Lower leg skin (tissue), 4 donors: ENCODE measurements at regions not wholly inside any gene's neighbourhood (a gene's known extent, or its start where the extent isn't known, plus 50 kb on each side); places are given as distances from the start of the nearest gene placed in this dataset.

ENCODE experiments used
- DNase-seq, 2 donors: peaks; one replicate each; pipeline ENCODE4 v3.0.0-alpha.2; 2019; ENCODE audit warnings: low spot score in 2 of 2
- H3K4me3 ChIP-seq: fragments of 200-600 bp; sonication (generic); 2 replicates; pipeline ENCODE4 v1.5.1; 2017; ENCODE audit warnings: mild to moderate bottlenecking, low read depth; ENCODE audit not compliant: poor library complexity, severe bottlenecking
- POLR2A ChIP-seq, 2 donors: fragments of 450-650 bp; IDR thresholded peaks; one replicate each; pipeline ENCODE4 v1.6.1; 2016 to 2017; ENCODE audit warnings: antibody characterized with exemption in 2 of 2, mild to moderate bottlenecking in 1 of 2, moderate library complexity in 1 of 2
- WGBS, 2 donors: methylation state at CpG; one replicate each; pipeline ENCODE4 v1.1.5; 2018; 5-methylcytosine and 5-hydroxymethylcytosine counted together
- intact Hi-C: fragments of 100-400 bp; cut with DNase I; formaldehyde crosslinking; loops from one replicate; pipeline ENCODE4 v1.15.0; 2023; ENCODE audit warnings: low total_unique reads
- TF ChIP-seq, protein P1 (sequence below), 3 donors: fragments of 450-650 bp; IDR thresholded peaks; one replicate each; pipeline ENCODE4 v1.5.1; 2016; ENCODE audit warnings: antibody characterized with exemption in 3 of 3, mild to moderate bottlenecking in 3 of 3, moderate library complexity in 2 of 3

DNA sequence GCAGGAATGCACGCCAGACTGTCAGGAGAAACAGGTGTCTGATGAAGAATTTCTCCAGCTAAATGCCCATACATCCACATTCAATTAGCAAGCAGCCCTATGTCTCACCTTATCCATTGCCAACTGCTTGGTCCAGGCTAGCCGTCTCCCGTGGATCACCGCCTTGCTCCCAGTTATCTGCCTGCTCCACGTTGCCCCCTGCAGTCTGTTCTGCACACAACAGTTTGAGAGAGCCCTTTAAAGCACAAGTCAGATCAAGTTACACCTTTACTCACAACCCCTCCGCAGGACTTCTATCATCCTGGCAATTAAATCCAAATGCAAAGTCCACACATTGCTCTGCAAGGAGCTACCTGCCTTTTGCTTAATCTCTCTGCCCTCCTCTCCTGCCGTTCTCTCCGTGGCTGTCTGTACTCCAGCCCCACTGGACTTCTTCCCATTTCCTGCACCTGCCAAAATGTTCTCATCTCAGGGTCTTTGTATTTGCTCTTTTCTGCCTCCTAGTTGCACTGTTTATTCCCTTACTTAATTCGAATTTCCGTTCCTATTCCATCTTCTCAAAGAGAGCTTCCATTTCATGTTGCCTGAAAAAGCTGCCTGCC lies 185.3 kb upstream of the LARGE1 start:
- peak in 1 of 2 donors; percentile 39 for DNase-seq
- no peak overlapping the region for H3K4me3 ChIP-seq
- intact Hi-C loops = no loop called here
- WGBS, 2 donors = 8 to 12% methylated on average over 10 of the region's 10 CpGs
- no peak for TF ChIP-seq POLR2A (IDR thresholded peaks at IDR 0.05)
- TF ChIP-seq, protein P1, sequence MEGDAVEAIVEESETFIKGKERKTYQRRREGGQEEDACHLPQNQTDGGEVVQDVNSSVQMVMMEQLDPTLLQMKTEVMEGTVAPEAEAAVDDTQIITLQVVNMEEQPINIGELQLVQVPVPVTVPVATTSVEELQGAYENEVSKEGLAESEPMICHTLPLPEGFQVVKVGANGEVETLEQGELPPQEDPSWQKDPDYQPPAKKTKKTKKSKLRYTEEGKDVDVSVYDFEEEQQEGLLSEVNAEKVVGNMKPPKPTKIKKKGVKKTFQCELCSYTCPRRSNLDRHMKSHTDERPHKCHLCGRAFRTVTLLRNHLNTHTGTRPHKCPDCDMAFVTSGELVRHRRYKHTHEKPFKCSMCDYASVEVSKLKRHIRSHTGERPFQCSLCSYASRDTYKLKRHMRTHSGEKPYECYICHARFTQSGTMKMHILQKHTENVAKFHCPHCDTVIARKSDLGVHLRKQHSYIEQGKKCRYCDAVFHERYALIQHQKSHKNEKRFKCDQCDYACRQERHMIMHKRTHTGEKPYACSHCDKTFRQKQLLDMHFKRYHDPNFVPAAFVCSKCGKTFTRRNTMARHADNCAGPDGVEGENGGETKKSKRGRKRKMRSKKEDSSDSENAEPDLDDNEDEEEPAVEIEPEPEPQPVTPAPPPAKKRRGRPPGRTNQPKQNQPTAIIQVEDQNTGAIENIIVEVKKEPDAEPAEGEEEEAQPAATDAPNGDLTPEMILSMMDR (IDR thresholded peaks at IDR 0.05) = no peak

DNA sequence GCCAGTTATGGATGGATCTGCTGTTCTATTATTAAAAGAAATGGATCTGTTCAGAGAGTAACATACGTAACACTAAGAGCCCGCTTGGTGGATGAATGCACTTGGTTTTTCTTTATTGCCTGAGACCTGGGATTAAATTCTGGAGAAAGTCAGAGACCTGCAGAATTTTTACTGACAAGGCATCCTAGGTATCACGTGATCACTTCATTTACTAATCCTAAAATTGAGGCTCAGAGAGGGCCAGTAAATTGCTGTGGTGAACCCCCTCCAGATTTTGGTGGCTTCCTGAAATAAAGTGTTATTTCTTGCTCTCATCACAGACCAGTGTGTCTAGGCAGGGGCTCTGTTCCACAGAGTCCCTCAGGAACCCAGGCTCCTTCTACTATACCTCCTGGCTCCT lies 187.9 kb upstream of the LARGE1 start:
- 86 to 88% methylated on average over 3 of the region's 3 CpGs for WGBS, 2 donors
- TF ChIP-seq, protein P1 (IDR thresholded peaks at IDR 0.05) = no peak
- no peak for TF ChIP-seq POLR2A (IDR thresholded peaks at IDR 0.05)
- intact Hi-C loops = no loop called here
- no peak overlapping the region for H3K4me3 ChIP-seq
- DNase-seq = no peak

DNA sequence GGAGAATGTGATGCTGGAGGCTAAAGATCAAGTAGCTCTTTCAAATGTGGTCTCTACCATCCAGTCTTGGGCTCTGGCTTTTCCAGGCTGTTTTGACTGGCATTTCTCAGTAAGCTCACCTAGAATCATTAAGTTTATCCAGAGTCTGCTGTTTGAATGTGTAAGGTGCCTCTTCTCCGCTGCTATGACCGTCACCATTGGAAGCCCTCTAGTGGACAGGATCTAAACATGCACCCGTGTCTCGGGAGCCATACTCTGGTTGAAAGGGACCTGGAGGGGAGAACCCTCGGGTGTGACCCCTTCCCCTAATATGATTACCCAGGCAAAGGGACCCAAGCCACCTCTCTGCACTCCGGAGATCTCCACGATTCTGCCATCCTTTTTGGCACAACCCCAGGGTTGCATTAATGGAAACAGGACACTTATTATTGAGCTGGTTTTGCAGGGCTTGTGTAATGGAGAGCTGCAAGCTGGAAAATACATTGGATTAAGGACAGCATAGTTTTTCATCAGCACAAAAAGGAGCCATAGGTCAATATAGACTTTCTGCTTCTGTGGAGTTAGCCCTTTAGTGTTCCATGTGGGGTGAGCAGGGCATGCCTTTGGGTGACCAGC lies 191.0 kb upstream of the LARGE1 start:
- no peak for TF ChIP-seq POLR2A (IDR thresholded peaks at IDR 0.05)
- TF ChIP-seq, protein P1 (IDR thresholded peaks at IDR 0.05) = no peak
- WGBS, 2 donors = 13 to 21% methylated on average over 7 of the region's 7 CpGs
- intact Hi-C loops = no loop called here
- peak in 1 of 2 donors; percentile 88 for DNase-seq
- H3K4me3 ChIP-seq = no peak overlapping the region

DNA sequence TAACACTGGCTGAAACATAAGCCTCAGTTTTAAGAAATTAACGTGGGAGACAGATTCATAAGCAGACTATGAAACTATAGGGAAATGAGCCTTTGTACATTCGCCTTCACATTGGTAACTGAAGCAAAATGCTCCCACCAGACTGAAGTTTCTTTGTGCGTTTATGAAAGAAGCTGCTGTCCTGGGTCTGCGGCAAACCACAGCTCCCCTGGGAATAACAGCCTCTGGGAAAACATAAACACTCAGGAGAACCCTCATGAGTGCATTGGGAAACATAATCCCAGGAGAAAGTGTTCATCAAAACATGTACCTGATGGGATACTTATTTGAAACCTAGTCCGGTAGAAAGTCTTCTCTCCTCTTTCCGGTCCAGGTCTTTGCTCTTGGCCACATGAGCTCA lies 193.1 kb upstream of the LARGE1 start:
- TF ChIP-seq POLR2A (IDR thresholded peaks at IDR 0.05) = no peak
- TF ChIP-seq, protein P1 (IDR thresholded peaks at IDR 0.05) = no peak
- intact Hi-C loops = no loop called here
- H3K4me3 ChIP-seq = no peak overlapping the region
- WGBS, 2 donors = 74 to 75% methylated on average over 6 of the region's 6 CpGs
- no peak for DNase-seq

DNA sequence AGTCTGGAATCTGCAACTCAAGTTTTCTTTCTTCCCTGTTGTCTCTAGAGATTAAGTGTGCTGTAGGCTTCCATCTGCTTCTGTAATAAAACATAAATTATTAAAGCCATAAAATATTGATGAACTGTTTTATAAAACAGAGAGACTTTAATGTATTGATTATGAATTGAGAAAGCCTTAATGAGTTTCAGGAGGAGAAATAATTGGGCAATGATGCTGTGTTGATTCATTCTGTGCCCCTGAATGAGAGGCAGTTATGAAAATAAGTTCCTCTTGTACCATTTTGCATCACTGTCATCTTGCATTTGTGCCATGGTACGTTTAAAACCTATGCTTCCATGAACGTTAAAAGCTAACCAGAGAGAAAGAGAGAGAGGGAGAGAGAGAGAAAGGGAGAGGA lies 194.1 kb upstream of the LARGE1 start:
- no peak overlapping the region for H3K4me3 ChIP-seq
- no peak for DNase-seq
- intact Hi-C loops = no loop called here
- TF ChIP-seq POLR2A (IDR thresholded peaks at IDR 0.05) = no peak
- TF ChIP-seq, protein P1 (IDR thresholded peaks at IDR 0.05) = no peak
- 57 to 65% methylated on average over 2 of the region's 2 CpGs for WGBS, 2 donors

DNA sequence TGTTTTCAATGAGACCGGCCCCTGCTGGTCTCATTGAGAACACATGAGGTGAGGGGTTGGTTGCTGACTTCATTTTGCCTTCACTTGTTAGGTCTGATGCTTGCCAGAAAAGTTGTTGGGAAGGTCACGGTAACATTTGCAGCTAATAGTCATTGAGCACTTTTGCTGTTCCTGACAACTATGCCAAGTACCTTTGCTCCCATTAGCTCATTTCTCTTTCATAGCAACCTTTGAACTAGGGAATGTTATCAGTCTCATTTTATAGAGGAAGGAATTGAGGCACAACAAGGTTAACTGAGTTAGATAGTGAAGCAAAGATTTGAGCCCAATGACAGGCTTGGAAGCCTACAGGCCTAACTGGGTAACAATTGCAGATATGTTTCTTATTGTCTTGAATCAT lies 195.4 kb upstream of the LARGE1 start:
- 81 to 84% methylated on average over 2 of the region's 2 CpGs for WGBS, 2 donors
- H3K4me3 ChIP-seq = no peak overlapping the region
- no peak for DNase-seq
- intact Hi-C loops = no loop called here
- TF ChIP-seq, protein P1 (IDR thresholded peaks at IDR 0.05) = no peak
- TF ChIP-seq POLR2A (IDR thresholded peaks at IDR 0.05) = no peak
